RWPE1 (cell line): ENCODE measurements at regions not wholly inside any gene's neighbourhood (a gene's known extent, or its start where the extent isn't known, plus 50 kb on each side); places are given as distances from the start of the nearest gene placed in this dataset.

Source experiments
- CTCF ChIA-PET: fragments of 350-600 bp; sonication (Branson Sonifier 250); formaldehyde crosslinking; extraction: SDS; loops from one replicate; lab custom pipeline; 2021; lab: Yijun Ruan, JAX
- POLR2A ChIA-PET: fragments of 400-600 bp; formaldehyde crosslinking; extraction: SDS; loops from one replicate; lab custom pipeline; 2020; ENCODE audit warnings: antibody characterized with exemption; ENCODE audit not compliant: low non-redundant PET; lab: Yijun Ruan, JAX
- DNase-seq: peaks from one replicate; pipeline ENCODE4 v3.0.0; 2012; ENCODE audit warnings: low spot score
- H3K27ac ChIP-seq: fragments of 450-650 bp; 2 replicates; pipeline ENCODE4 v1.5.1; 2017
- TF ChIP-seq, protein P1 (sequence below): fragments of 450-650 bp; conservative IDR thresholded peaks from 2 replicates; pipeline ENCODE4 v1.5.1; 2017; ENCODE audit warnings: low read depth, mild to moderate bottlenecking

DNA sequence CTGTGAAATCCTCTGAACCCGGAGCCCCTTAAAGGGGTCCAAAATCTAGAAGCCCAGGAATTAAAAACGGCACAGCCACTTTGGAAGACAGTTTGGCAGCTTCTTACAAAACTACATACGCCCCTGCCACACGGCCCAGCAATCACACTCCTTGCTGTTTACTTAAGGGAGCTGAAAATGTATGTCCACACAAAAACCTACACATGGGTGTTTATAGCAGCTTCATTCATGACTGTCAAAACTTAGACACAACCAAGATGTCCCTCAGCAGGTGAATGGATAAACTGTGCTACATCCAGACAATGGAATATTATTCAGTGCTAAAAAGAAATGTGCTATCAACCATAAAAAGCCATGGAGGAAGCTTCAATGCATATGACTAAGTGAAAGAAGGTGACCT, 162.5 kb downstream of the NUP210 start:
- no peak for DNase-seq
- TF ChIP-seq, protein P1, sequence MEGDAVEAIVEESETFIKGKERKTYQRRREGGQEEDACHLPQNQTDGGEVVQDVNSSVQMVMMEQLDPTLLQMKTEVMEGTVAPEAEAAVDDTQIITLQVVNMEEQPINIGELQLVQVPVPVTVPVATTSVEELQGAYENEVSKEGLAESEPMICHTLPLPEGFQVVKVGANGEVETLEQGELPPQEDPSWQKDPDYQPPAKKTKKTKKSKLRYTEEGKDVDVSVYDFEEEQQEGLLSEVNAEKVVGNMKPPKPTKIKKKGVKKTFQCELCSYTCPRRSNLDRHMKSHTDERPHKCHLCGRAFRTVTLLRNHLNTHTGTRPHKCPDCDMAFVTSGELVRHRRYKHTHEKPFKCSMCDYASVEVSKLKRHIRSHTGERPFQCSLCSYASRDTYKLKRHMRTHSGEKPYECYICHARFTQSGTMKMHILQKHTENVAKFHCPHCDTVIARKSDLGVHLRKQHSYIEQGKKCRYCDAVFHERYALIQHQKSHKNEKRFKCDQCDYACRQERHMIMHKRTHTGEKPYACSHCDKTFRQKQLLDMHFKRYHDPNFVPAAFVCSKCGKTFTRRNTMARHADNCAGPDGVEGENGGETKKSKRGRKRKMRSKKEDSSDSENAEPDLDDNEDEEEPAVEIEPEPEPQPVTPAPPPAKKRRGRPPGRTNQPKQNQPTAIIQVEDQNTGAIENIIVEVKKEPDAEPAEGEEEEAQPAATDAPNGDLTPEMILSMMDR = no peak
- POLR2A ChIA-PET = no interaction called here
- CTCF ChIA-PET = no interaction called here
- no peak overlapping the region for H3K27ac ChIP-seq

DNA sequence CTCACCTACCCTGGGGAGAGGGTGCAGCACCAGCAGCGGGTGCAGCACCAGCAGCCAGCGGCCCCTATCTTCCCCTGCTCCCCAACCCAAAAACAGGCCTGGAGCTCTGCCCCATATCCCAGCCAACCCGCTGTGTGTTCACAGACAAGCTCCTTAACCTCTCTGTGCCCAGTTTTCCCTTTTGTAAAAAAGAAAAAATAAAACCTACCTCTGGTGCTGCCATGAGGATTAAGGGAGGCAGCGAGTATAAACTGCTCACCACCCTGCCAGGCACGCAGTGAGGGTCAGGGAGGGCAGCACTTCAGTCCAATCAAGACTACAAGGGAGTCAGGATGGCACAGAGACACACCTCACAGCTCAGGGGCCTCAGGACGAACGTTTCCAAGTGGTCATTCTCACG, 163.3 kb downstream of the NUP210 start:
- TF ChIP-seq, protein P1 = no peak
- DNase-seq = no peak
- POLR2A ChIA-PET = no interaction called here
- no peak overlapping the region for H3K27ac ChIP-seq
- CTCF ChIA-PET = no interaction called here

DNA sequence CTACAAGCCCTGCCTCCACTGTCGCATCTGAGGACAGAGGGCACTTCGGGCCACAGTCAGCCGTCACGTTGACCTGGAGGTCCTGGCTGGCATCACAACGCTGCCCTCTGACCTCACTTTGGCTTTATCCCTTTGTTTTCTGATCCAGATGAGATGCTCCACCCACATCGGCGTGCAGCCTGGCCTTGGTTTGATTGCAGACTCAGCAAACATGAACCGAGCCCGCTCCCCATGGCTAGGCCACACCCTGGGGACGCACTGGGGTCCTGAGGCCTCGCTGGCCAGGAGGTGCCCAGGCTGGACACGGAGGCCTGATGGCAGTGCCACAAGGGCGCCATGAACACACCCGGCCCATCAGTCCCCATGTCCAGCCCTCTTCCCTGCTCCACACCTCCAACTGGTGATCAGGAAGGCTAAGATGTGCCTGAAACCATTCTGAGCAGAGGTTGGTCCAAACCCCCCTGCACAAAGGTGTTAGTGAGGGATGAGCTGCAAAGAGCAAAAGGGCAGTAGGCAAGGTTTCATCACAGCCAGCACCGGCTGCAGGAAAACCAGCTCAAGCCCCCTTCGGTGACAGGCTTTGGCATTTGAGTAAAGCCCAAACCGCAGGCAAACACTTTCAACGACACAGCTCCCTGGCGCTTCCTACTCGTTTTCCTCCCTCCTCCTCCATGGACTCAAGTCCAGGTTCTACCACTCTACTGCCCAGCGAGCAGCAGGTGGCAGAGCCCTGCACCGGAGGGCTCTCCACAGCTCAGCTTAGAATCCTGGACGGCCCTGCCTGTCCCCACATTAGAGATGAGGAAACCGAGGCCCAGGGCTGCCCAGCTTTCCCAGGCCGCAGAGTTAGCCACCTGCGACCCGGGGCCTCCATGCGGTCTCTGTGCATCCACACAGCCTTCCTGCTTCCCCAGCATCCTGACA, 165.8 kb downstream of the NUP210 start:
- H3K27ac ChIP-seq = no peak overlapping the region
- ChIA-PET CTCF (no interaction called here), POLR2A (no interaction called here)
- TF ChIP-seq, protein P1 = no peak
- DNase-seq = no peak

DNA sequence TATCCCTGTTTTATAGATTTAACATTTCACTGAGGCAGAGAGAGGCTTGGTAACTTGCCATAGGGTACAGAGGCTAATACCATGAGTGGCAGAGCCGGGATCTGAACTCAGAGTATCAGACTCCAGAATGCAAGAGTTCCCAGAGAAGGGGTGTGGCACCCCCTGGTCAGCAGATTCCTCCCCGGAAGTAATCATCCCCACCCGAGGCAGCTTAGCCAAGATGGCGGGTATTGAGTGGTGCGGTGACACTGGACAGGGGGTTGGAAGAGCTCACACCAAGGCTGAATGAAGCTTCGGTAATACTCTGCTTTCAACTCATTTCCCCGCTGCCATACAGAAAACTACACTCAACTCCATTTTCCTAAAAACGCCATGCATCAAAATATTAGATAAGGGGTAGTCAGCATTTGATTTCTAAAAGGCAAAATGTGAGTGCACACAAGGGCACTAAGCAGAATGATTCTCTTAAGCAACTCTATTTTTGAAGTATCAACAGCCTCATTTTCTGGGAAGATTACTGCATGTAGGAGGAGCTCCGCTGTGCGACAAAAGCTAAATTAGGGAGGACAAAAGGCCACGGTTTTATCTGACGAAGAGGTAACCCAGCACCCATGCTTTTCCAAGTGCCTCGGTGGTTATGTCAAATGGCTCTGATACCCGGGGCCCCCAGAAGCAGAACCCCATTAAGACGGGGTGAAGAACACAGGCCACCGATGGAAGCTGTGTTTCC, 166.7 kb downstream of the NUP210 start:
- H3K27ac ChIP-seq = no peak overlapping the region
- DNase-seq = no peak
- ChIA-PET CTCF (no interaction called here), POLR2A (no interaction called here)
- TF ChIP-seq, protein P1 = no peak

DNA sequence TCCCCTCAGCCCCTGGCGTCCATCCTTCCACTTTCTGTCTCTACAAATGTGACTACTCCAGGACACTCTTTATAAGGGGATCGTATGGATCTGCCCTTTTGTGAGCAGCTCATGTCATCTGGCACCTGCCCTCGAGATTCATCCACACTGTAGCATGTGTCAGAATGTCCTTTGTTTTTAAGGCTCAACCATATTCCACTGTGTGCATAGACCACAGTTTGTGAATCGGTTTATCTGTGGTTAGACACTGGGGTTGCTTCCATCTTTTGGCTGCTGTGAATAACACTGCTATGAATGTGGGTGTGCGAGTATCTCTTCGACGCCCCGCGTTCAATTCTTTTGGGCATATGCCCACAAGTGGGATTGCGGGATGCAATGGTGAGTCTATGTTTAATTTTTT, 167.9 kb downstream of the NUP210 start:
- ChIA-PET POLR2A (no interaction called here), CTCF (no interaction called here)
- TF ChIP-seq, protein P1 = no peak
- no peak for DNase-seq
- no peak overlapping the region for H3K27ac ChIP-seq

DNA sequence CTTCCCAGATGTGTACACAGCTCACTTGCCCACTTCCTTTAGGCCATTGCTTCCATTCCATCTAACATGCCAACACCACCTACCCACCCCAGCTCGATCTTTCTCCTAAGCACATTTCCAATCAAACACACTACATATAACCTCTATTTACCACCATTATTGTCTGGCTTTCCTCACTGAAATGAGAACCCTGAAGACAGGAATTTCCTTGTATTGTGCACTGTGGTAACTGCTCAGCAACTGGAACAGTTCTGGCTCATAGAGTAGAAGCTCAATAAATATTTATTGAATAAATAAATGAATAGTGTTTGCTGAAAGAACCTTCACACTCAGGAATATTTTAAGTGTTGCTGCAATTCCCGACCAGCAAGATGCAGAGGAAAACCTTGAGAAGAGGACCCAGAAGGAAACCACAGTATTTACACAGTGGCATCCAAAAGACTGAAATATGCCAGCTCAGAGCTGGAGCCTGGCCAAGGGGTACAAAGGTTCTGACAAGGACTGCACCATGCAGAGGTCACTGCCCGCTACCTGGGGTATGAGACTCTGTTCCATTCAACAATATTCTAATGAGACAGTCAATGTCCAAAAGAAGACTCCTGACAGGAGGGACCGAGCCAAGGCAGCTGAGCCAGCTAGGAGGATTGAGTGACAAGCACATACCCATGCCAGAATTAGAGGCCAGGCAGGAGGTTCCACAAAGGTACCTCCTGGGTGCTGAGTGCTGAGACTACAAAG, 168.8 kb downstream of the NUP210 start:
- TF ChIP-seq, protein P1 = no peak
- no peak for DNase-seq
- ChIA-PET POLR2A (no interaction called here), CTCF (no interaction called here)
- no peak overlapping the region for H3K27ac ChIP-seq
